SKM-1 (cell line): ENCODE measurements at regions not wholly inside any gene's neighbourhood (a gene's known extent, or its start where the extent isn't known, plus 50 kb on each side); places are given as distances from the start of the nearest gene placed in this dataset.
"Not testable (repeated sequence)": the region's sequence is repeated elsewhere in the genome, so short reads cannot be mapped to it uniquely, and the experiment has no call there.

Experiments used
- DNase-seq: peaks from one replicate; lab custom pipeline; 2025; ENCODE audit not compliant: unreplicated experiment; lab: John Stamatoyannopoulos, UW

DNA sequence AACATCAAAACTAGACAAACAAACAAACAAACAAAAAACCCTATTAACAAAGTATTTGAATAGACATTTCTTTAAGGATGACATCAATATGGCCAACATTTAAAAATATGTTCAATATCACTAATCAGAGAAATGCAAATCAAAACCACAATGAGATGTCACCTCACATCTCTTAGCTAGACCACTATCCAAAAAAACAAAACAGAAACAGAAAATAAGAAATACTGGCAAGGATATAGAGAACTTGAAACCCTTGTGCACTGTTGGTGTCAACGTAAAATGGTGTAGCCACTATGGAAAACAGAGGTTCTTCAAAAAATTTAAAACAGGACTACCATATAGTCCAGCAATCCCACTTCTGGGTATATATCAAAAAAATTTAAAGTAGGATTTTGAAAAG lies 308.2 kb downstream of the SPATA31A1 start:
- not testable (repeated sequence) for DNase-seq

- not testable (repeated sequence) for DNase-seq
Measured at GRCh38 chr9:39665020-39665419, 309.6 kb downstream of the SPATA31A1 start.

- not testable (repeated sequence) for DNase-seq
Measured at GRCh38 chr9:39674437-39675210, 319.2 kb downstream of the SPATA31A1 start.

DNA sequence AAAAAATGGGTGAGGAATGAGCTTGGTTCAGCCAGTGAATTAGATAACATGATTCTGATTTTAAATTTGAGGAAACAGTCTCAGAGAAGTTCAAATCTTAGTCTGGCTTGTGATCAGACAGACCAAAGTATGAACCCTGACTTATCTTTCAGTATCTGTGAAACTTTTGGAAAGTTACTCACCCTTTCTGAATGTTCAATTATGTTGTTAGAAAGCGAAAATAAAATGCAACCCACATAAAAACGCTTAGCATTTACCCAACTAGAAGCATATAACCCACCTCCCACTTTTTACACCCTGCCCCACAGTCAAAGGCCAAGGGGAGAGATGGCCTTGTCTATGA lies 319.7 kb downstream of the SPATA31A1 start:
- DNase-seq: not testable (repeated sequence)

DNA sequence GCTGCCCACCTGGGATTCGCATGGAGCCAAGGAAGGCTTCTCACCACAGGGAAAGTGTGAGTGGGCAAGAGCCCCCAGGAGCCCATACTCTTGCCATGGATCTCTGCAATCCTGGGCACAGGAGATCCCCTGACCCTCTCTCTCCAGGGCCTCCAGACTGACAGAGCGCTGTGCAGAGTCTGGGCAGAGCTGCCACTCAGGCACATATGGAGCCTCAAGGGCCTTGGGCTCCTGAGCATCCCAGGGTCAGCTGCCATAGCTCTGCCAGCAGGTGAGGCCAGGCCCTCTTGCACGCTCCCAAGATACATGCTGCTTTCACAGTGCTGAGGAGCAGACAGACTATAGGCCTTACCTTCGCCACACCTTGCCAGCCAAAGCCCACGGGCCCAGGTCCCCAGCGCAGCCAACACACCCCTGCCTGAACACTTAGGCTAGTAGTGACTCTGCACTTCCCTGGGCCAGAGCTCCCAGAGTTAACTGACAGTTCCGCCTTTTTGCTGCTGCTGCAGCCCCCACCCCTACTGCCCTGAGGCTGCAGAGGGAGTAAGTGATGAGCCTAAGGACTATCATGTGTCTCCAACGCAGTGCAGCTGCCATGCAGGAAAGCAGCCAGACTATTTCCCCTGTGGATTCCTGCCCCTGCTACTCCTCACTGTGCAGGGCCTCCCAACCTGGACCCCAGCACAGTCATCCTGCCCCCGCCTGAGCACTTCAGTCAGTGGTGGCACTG lies 323.2 kb downstream of the SPATA31A1 start:
- not testable (repeated sequence) for DNase-seq

DNA sequence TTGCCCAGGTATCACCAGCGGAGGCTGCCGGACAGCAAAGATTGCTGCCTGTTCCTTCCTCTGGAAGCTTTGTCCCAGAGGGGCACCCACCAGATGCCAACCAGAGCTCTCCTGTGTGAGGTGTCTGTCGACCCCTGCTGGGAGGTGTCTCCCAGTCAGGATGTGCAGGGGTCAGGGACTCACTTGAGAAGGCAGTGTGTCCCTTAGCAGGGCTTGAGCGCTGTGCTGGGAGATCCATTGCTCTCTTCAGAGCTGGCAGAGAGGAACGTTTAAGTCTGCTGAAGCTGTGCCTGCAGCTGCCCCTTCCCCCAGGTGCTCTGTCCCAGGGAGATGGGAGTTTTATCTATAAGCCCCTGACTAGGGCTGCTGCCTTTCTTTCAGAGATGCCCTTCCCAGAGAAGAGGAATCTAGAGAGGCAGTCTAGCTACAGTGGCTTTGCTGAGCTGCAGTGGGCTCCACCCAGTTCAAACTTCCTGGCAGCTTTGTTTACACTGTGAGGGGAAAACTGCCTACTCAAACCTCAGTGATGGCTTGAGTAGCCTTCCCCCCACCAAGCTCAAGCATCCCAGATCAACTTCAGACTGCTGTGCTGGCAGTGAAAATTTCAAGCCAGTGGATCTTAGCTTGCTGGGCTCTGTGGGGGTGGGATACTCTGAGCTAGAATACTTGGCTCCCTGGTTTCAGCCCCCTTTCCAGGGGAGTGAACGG lies 325.4 kb downstream of the SPATA31A1 start:
- DNase-seq: not testable (repeated sequence)

DNA sequence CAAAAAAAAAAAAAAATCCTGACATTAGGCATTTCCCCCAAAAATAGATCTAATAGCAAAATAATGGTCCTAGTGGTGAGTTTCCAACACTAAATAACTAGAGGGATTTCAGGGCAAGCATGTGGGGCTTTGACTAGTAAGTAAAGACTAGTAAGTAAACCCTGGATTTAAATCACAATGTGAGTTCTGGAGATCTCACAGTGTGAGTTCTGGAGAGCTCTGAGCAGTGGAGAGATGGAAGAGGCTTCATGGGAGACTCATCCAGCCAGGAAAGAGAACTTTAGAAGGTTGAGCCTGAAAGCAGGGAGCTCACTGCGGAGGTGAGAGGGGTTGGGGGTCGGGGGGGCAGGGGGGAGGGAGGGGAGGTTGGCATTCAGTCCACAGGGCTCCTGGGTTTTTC lies 373.4 kb downstream of the SPATA31A1 start:
- not testable (repeated sequence) for DNase-seq

- not testable (repeated sequence) for DNase-seq
Measured at GRCh38 chr9:39744898-39745297, 389.4 kb downstream of the SPATA31A1 start.

GRCh38 chr9:39775570-39775969 lies 420.1 kb downstream of the SPATA31A1 start:
- DNase-seq: not testable (repeated sequence)

- not testable (repeated sequence) for DNase-seq
Measured at GRCh38 chr9:39791356-39791755, 435.9 kb downstream of the SPATA31A1 start.

GRCh38 chr9:39797935-39798334 lies 442.5 kb downstream of the SPATA31A1 start:
- not testable (repeated sequence) for DNase-seq

DNA sequence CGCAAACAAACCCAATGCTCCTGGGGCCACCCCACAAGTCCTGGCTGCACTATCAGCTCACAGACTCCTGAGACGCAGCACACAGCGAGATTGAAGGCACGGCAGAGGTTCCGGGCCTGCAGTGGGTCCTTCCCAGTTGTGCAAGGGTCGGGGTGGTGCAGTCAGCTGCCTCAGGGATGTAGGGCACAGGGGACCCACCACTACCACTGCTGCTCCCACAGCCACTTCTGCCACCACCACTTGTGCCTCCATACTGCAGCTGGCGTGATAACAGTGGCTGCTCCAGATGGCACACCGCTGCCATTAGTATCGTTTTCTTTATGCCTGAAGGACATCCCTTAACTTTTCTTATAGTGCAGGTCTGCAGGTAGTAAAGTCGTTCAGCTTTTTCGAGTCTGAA lies 443.8 kb downstream of the SPATA31A1 start:
- not testable (repeated sequence) for DNase-seq

- not testable (repeated sequence) for DNase-seq
Measured at GRCh38 chr9:39802561-39802960, 447.1 kb downstream of the SPATA31A1 start.

DNA sequence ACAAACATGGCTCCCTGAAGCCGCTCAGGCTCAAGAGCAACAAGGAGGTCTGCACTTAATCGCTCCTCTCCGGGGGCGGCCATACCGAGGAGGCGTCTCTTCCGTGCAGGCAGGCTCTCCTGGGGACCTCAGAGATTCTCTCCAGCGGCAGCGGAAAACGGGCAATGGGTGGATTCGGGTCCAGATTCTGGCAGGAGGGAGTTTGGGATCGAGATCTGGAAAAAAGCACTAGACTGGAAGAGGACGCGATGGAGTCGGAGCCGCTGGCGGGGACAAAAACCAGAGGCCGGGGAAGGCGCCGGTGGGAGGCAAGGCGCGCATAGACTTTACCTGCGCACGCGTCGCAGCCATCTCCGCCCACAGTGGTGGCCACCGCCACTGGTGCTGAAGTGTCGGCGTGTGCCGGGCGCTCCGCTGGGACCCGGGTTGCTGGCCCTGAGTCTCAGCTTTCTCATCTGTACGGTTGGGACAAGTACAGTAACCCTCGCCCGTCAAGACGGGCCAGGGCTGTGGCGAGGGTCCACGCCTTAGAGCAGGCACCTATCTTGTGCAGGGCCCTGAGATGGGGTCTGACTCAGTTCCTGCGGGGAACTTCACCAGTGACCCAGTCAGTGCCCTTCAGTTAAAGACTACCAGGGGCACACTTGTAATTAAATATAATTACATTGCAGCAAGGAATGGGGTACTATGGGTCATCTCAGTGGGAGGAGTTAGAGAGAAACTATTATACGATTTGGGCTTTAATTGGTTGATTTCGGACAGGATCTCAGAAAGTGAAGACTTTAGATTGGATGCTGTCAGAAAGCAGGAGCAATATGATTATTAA lies 454.1 kb downstream of the SPATA31A1 start:
- not testable (repeated sequence) for DNase-seq

GRCh38 chr9:39810401-39810800 lies 454.9 kb downstream of the SPATA31A1 start:
- not testable (repeated sequence) for DNase-seq

- DNase-seq: not testable (repeated sequence)
Measured at GRCh38 chr9:39811615-39812014, 456.1 kb downstream of the SPATA31A1 start.

DNA sequence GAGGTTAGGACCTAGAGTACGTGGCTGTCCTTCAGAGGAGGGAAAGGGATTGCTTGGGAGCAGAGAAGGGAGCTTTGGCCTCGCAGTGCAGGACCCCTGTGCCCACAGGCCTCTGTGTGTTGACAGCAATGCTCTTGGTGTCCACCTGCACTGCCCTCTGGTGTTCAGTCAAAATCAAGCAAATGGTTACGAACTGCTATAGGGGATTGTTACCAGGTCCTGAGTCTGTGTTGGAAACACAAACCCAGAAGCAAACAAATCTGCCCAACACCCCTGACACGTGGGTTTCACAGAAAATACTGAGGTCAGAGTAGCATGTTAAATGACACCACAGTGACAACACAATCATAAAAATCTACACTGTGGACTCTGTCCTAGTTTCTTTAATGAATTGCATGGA lies 473.0 kb downstream of the SPATA31A1 start:
- not testable (repeated sequence) for DNase-seq
